HG02885 (cell line): ENCODE measurements at regions not wholly inside any gene's neighbourhood (a gene's known extent, or its start where the extent isn't known, plus 50 kb on each side); places are given as distances from the start of the nearest gene placed in this dataset.
"Not testable (repeated sequence)": the region's sequence is repeated elsewhere in the genome, so short reads cannot be mapped to it uniquely, and the experiment has no call there.

Source experiments
- ATAC-seq: cut with Tn5 transposase; IDR thresholded peaks from one replicate; pipeline ENCODE4 v1.9.1; 2021; ENCODE audit warnings: mild to moderate bottlenecking; ENCODE audit not compliant: unreplicated experiment, poor library complexity

GRCh38 chr3:106957029-106957428 is 420.2 kb upstream of the CCDC54 start:
- no peak for ATAC-seq

- ATAC-seq: no peak
These were observed 414.2 kb upstream of the CCDC54 start for GRCh38 chr3:106962993-106963392.

GRCh38 chr3:106963442-106963841 is 413.8 kb upstream of the CCDC54 start:
- ATAC-seq: no peak

- no peak for ATAC-seq
These were observed 411.9 kb upstream of the CCDC54 start for GRCh38 chr3:106965307-106965706.

GRCh38 chr3:106969596-106969995 is 407.6 kb upstream of the CCDC54 start:
- ATAC-seq: no peak

- no peak for ATAC-seq
These were observed 395.8 kb upstream of the CCDC54 start for GRCh38 chr3:106981392-106981791.

GRCh38 chr3:106985721-106986120 is 391.5 kb upstream of the CCDC54 start:
- no peak for ATAC-seq

- not testable (repeated sequence) for ATAC-seq
These were observed 378.2 kb upstream of the CCDC54 start for GRCh38 chr3:106998841-106999682.

GRCh38 chr3:107001635-107002034 is 375.6 kb upstream of the CCDC54 start:
- ATAC-seq: no peak

GRCh38 chr3:107005352-107005751 is 371.9 kb upstream of the CCDC54 start:
- not testable (repeated sequence) for ATAC-seq

- ATAC-seq: no peak
These were observed 369.0 kb upstream of the CCDC54 start for GRCh38 chr3:107008213-107008612.

GRCh38 chr3:107013641-107014040 is 363.6 kb upstream of the CCDC54 start:
- no peak for ATAC-seq

- no peak for ATAC-seq
These were observed 352.6 kb upstream of the CCDC54 start for GRCh38 chr3:107024551-107025026.

- no peak for ATAC-seq
These were observed 351.3 kb upstream of the CCDC54 start for GRCh38 chr3:107025961-107026360.

- ATAC-seq: no peak
These were observed 349.2 kb upstream of the CCDC54 start for GRCh38 chr3:107028086-107028485.

- no peak for ATAC-seq
These were observed 348.6 kb upstream of the CCDC54 start for GRCh38 chr3:107028626-107029025.

GRCh38 chr3:107032111-107032510 is 345.1 kb upstream of the CCDC54 start:
- no peak for ATAC-seq

GRCh38 chr3:107034142-107034541 is 343.1 kb upstream of the CCDC54 start:
- ATAC-seq: no peak

- ATAC-seq: no peak
These were observed 342.1 kb upstream of the CCDC54 start for GRCh38 chr3:107035176-107035575.

GRCh38 chr3:107044677-107045076 is 332.6 kb upstream of the CCDC54 start:
- no peak for ATAC-seq

- no peak for ATAC-seq
These were observed 331.4 kb upstream of the CCDC54 start for GRCh38 chr3:107045791-107046190.
